Psoas muscle (tissue), 7 donors: ENCODE measurements at regions not wholly inside any gene's neighbourhood (a gene's known extent, or its start where the extent isn't known, plus 50 kb on each side); places are given as distances from the start of the nearest gene placed in this dataset.
A peak's percentile ranks its signal among the peaks of the same experiment; 100 is the strongest.

Experiments used
- ATAC-seq, 4 donors: fragments of 200-7000 bp; cut with Tn5 transposase; one replicate each; pipeline ENCODE4 v1.9.1; 2020; ENCODE audit warnings: moderate library complexity in 3 of 4, mild to moderate bottlenecking in 2 of 4
- DNase-seq, 2 donors: peaks; one replicate each; pipeline ENCODE4 v3.0.0-alpha.2; 2020
- H3K27ac ChIP-seq: fragments of 200-600 bp; one replicate; pipeline ENCODE4 v1.8.0; 2022
- H3K27me3 ChIP-seq, 3 donors: fragments of 200-600 bp in 1 of 3; one replicate each; pipeline versions ENCODE4 v1.6.1 to v1.8.0; 2013 to 2022; ENCODE audit warnings: low read length in 2 of 3, mild to moderate bottlenecking in 2 of 3, moderate library complexity in 1 of 3; ENCODE audit not compliant: insufficient read depth in 3 of 3
- H3K36me3 ChIP-seq, 2 donors: fragments of 200-600 bp in 1 of 2; one replicate each; pipeline versions ENCODE4 v1.6.1 to v1.8.0; 2013 to 2022; ENCODE audit warnings: low read depth in 1 of 2, mild to moderate bottlenecking in 1 of 2, moderate library complexity in 1 of 2; ENCODE audit not compliant: insufficient read depth in 1 of 2
- H3K4me1 ChIP-seq: fragments of 200-600 bp; one replicate; pipeline ENCODE4 v1.8.0; 2022
- H3K4me3 ChIP-seq: fragments of 200-600 bp; one replicate; pipeline ENCODE4 v1.8.0; 2022; ENCODE audit warnings: mild to moderate bottlenecking
- H3K9me3 ChIP-seq: fragments of 200-600 bp; one replicate; pipeline ENCODE4 v1.8.0; 2022
- WGBS, 3 donors: extraction: QIAGEN DNeasy Blood & Tissue Kit; methylation state at CpG; one replicate each; pipeline versions ENCODE4 v1.1.6 to v1.1.7; 2013; 5-methylcytosine and 5-hydroxymethylcytosine counted together
- intact Hi-C, 2 donors: fragments of 100-400 bp; cut with DNase I; formaldehyde crosslinking; loops; one replicate each; pipeline versions ENCODE4 v1.11.0 to v1.14.2; 2022
- TF ChIP-seq, protein P1 (sequence below): fragments of 200-600 bp; IDR thresholded peaks from one replicate; pipeline ENCODE4 v1.8.0; 2022; ENCODE audit warnings: antibody characterized with exemption
- donor health status: healthy with polysubstance abuse.
- donor health status: DM: no; HTN: no; CAD: no; lungs with moderate emphysema.
- donor health status: Bipolar disorder and iron deficiency.
- donor health status: healthy.
- donor health status: DM: yes; HTN: yes; CAD: no.
- donor health status: DM: no; HTN: no; CAD: no.
- donor health status: DM: yes; HTN: yes; CAD: no.

- Histone ChIP-seq H3K27ac (no peak overlapping the region), H3K4me1 (no peaks in the 10 kb centered on the region), H3K4me3 (no peak overlapping the region), H3K27me3 (no peaks in the 10 kb centered on the region), H3K9me3 (no peaks in the 10 kb centered on the region), H3K36me3 (no peaks in the 10 kb centered on the region)
- TF ChIP-seq, protein P1, sequence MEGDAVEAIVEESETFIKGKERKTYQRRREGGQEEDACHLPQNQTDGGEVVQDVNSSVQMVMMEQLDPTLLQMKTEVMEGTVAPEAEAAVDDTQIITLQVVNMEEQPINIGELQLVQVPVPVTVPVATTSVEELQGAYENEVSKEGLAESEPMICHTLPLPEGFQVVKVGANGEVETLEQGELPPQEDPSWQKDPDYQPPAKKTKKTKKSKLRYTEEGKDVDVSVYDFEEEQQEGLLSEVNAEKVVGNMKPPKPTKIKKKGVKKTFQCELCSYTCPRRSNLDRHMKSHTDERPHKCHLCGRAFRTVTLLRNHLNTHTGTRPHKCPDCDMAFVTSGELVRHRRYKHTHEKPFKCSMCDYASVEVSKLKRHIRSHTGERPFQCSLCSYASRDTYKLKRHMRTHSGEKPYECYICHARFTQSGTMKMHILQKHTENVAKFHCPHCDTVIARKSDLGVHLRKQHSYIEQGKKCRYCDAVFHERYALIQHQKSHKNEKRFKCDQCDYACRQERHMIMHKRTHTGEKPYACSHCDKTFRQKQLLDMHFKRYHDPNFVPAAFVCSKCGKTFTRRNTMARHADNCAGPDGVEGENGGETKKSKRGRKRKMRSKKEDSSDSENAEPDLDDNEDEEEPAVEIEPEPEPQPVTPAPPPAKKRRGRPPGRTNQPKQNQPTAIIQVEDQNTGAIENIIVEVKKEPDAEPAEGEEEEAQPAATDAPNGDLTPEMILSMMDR: no peak
- intact Hi-C loops: no loop called here
- no peak for DNase-seq
- no peak for ATAC-seq
- 33 to 48% (median 43%) methylated on average over 1 of the region's 1 CpG for whole genome bisulfite sequencing, 3 donors
These were observed 370.2 kb downstream of the KCTD12 start for GRCh38 chr13:76516013-76516412.

- Histone ChIP-seq H3K27ac (no peak overlapping the region), H3K36me3 (no peaks in the 10 kb centered on the region), H3K9me3 (no peaks in the 10 kb centered on the region), H3K4me1 (no peaks in the 10 kb centered on the region), H3K4me3 (no peak overlapping the region), H3K27me3 (no peaks in the 10 kb centered on the region)
- DNase-seq: no peak
- intact Hi-C loops: no loop called here
- WGBS, 3 donors: 68 to 83% (median 76%) methylated on average over 1 of the region's 1 CpG
- TF ChIP-seq, protein P1: no peak
- peak in 1 of 4 donors; percentile 38 for ATAC-seq
These were observed 373.5 kb downstream of the KCTD12 start for GRCh38 chr13:76512721-76513145.

GRCh38 chr13:76505437-76505836 lies 380.8 kb downstream of the KCTD12 start:
- Histone ChIP-seq H3K4me3 (no peak overlapping the region), H3K4me1 (no peaks in the 10 kb centered on the region), H3K9me3 (no peaks in the 10 kb centered on the region), H3K36me3 (no peaks in the 10 kb centered on the region), H3K27ac (no peak overlapping the region), H3K27me3 (peaks cover 0 to 2% (median 0%) of the 10 kb centered on the region in 3 donors)
- WGBS, 3 donors: 49 to 93% (median 52%) methylated on average over 3 of the region's 3 CpGs
- intact Hi-C loops: no loop called here
- ATAC-seq (no peak), DNase-seq (no peak)
- TF ChIP-seq, protein P1: no peak

DNA sequence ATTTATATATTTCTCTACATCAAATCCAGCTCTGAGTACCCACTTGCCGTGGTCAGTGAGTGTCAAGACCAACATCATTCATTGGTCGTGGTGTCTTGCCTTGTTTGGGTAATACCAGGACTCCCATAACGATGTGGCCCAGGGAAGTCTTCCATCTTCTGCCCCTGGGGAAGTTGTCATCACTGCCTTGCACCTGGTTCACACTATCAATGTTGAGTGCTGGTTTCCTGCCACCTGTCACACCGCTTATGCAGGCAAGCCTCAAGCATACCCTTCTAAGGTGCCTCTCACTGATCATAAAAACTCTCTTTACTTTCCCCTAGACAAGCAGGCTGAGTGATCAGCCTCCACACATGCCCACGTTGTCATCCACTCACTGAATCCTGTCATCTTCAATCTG lies 382.4 kb downstream of the KCTD12 start:
- TF ChIP-seq, protein P1: no peak
- Histone ChIP-seq H3K36me3 (no peaks in the 10 kb centered on the region), H3K4me3 (no peak overlapping the region), H3K27me3 (peaks cover 0 to 2% (median 0%) of the 10 kb centered on the region in 3 donors), H3K4me1 (no peaks in the 10 kb centered on the region), H3K9me3 (no peaks in the 10 kb centered on the region), H3K27ac (no peak overlapping the region)
- DNase-seq (no peak), ATAC-seq (no peak)
- WGBS, 3 donors: 31 to 46% (median 35%) methylated on average over 5 of the region's 5 CpGs
- intact Hi-C loops: no loop called here

DNA sequence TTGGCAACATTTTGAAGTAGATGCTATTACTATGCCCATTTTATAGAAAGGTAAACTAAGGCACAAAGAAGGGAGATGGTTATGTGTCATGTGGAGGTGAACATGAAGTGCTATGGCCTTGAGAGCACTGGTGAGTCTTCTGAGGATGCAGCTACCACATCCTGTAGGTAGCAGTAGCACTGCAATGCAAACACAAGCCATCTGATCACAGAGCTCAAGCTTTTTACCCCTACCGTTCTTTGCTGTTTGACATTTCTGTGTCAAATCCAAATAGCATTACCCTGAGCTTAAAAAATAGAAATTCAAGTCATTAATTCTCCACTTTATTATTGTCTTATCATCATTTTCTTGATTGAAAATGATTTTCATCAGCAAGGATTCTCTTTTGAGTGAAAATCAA lies 382.9 kb downstream of the KCTD12 start:
- intact Hi-C loops: no loop called here
- Histone ChIP-seq H3K4me1 (no peaks in the 10 kb centered on the region), H3K27me3 (peaks cover 0 to 2% (median under 1%) of the 10 kb centered on the region in 3 donors), H3K36me3 (no peaks in the 10 kb centered on the region), H3K4me3 (no peak overlapping the region), H3K9me3 (no peaks in the 10 kb centered on the region), H3K27ac (no peak overlapping the region)
- ATAC-seq: no peak
- TF ChIP-seq, protein P1: no peak
- DNase-seq: no peak
- WGBS, 3 donors: 88 to 92% (median 92%) methylated on average over 1 of the region's 1 CpG
